ENCODE measurements at regions not wholly inside any gene's neighbourhood (a gene's known extent, or its start where the extent isn't known, plus 50 kb on each side); places are given as distances from the start of the nearest gene placed in this dataset.

- H3K27ac ChIP-seq: no peak overlapping the region
- TF ChIP-seq ZFX (IDR thresholded peaks at IDR 0.05) (no peak), CTCF (conservative IDR thresholded peaks at IDR 0.05) (no peak)
Measured at GRCh38 chr10:130555411-130555750, 419.2 kb downstream of the GLRX3 start.

GRCh38 chr10:130557181-130557845, 421.1 kb downstream of the GLRX3 start:
- no peak overlapping the region for H3K27ac ChIP-seq
- TF ChIP-seq ZFX (IDR thresholded peaks at IDR 0.05) (no peak), CTCF (conservative IDR thresholded peaks at IDR 0.05) (no peak)

- no peak overlapping the region for H3K27ac ChIP-seq
- no peak for TF ChIP-seq ZFX (IDR thresholded peaks at IDR 0.05)
- TF ChIP-seq CTCF (conservative IDR thresholded peaks at IDR 0.05): no peak
Measured at GRCh38 chr10:130558746-130559546, 422.8 kb downstream of the GLRX3 start.

GRCh38 chr10:130559547-130559880, 423.3 kb downstream of the GLRX3 start:
- TF ChIP-seq CTCF (conservative IDR thresholded peaks at IDR 0.05): no peak
- no peak for TF ChIP-seq ZFX (IDR thresholded peaks at IDR 0.05)
- no peak overlapping the region for H3K27ac ChIP-seq

GRCh38 chr10:130560116-130560515, 423.9 kb downstream of the GLRX3 start:
- no peak overlapping the region for H3K27ac ChIP-seq
- no peak for TF ChIP-seq ZFX (IDR thresholded peaks at IDR 0.05)
- TF ChIP-seq CTCF (conservative IDR thresholded peaks at IDR 0.05): no peak

- TF ChIP-seq ZFX (IDR thresholded peaks at IDR 0.05): no peak
- TF ChIP-seq CTCF (conservative IDR thresholded peaks at IDR 0.05): no peak
- no peak overlapping the region for H3K27ac ChIP-seq
Measured at GRCh38 chr10:130560573-130560972, 424.4 kb downstream of the GLRX3 start.

GRCh38 chr10:130561681-130562080, 425.5 kb downstream of the GLRX3 start:
- no peak overlapping the region for H3K27ac ChIP-seq
- TF ChIP-seq ZFX (IDR thresholded peaks at IDR 0.05): no peak
- no peak for TF ChIP-seq CTCF (conservative IDR thresholded peaks at IDR 0.05)
